ENCODE measurements at regions not wholly inside any gene's neighbourhood (a gene's known extent, or its start where the extent isn't known, plus 50 kb on each side); places are given as distances from the start of the nearest gene placed in this dataset.

DNA sequence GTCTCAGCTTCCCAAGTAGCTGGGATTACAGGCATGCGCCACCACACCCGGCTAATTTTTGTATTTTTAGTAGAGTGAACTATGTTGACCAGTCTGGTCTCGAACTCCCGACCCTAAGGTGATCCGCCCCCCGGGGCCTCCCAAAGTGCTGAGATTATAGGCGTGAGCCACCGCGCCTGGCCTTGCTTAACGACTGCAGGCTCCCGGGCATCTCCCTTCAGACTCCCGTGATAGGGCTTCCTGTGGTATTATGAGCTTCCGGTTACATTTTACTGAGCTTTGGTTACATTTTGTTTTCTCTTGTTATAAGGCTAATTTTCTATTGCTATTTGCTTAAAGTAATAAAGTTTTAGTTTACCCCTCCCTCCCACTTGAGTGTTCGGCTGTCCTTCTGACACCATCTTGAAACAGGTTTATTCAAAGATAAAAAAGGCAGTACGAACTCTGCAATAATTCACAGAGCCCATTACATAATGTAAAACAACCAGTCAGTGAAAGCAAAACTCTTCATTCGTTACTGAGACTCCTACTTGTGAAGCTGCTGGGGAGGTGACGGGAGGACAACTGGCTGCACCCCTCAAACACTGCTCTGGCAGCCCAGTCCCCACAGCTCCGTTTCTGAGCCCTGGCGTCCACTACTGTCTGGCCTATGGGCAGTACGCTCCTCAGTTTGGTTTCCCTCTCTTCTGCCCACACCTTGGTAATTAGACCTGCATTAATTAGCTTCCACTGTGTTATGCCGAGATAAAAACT lies 795.7 kb upstream of the SLIT2 start:
- TF ChIP-seq, protein P1, sequence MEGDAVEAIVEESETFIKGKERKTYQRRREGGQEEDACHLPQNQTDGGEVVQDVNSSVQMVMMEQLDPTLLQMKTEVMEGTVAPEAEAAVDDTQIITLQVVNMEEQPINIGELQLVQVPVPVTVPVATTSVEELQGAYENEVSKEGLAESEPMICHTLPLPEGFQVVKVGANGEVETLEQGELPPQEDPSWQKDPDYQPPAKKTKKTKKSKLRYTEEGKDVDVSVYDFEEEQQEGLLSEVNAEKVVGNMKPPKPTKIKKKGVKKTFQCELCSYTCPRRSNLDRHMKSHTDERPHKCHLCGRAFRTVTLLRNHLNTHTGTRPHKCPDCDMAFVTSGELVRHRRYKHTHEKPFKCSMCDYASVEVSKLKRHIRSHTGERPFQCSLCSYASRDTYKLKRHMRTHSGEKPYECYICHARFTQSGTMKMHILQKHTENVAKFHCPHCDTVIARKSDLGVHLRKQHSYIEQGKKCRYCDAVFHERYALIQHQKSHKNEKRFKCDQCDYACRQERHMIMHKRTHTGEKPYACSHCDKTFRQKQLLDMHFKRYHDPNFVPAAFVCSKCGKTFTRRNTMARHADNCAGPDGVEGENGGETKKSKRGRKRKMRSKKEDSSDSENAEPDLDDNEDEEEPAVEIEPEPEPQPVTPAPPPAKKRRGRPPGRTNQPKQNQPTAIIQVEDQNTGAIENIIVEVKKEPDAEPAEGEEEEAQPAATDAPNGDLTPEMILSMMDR (conservative IDR thresholded peaks at IDR 0.05; ENCODE audit: low read depth, low read length), result no peak
- no peak for TF ChIP-seq EZH2 (IDR thresholded peaks at IDR 0.05; ENCODE audit: borderline replicate concordance, low read depth, low read length, poor library complexity, severe bottlenecking)
